Panc1 (cell line): ENCODE measurements at regions not wholly inside any gene's neighbourhood (a gene's known extent, or its start where the extent isn't known, plus 50 kb on each side); places are given as distances from the start of the nearest gene placed in this dataset.

Experiments used
- ATAC-seq: fragments of 200-7000 bp; cut with Tn5 transposase; 2 replicates; pipeline ENCODE4 v1.9.1; 2020; ENCODE audit warnings: mild to moderate bottlenecking, moderate library complexity
- BruUV-seq: library from RNA; stranded (reverse); fragments of 400-500 nt; replicated peaks from 2 replicates; lab custom pipeline; 2021; lab: Mats Ljungman, UMichigan
- CTCF ChIA-PET: fragments of 300-600 bp; sonication (Branson Sonifier 250); formaldehyde crosslinking; loops from one replicate; lab custom pipeline; 2022; ENCODE audit warnings: antibody characterized with exemption; lab: Charles Lee
- POLR2A ChIA-PET: fragments of 300-600 bp; sonication (Branson Sonifier 250); formaldehyde crosslinking; loops from one replicate; lab custom pipeline; 2022; ENCODE audit warnings: antibody characterized with exemption; lab: Charles Lee
- DNase-seq: peaks from one replicate; pipeline ENCODE4 v3.0.0-alpha.2; 2010; ENCODE audit warnings: low read depth, low spot score
- H3K27ac ChIP-seq: 2 replicates; pipeline ENCODE4 v1.5.1; 2011; ENCODE audit warnings: mild to moderate bottlenecking, low read length, inconsistent platforms
- H3K27me3 ChIP-seq: fragments of 200-500 bp; sonication (Bioruptor generic); 2 replicates; pipeline ENCODE4 v1.6.0; 2014; ENCODE audit warnings: low read length, inconsistent platforms; ENCODE audit not compliant: control insufficient read depth, insufficient read depth
- H3K36me3 ChIP-seq: fragments of 200-500 bp; sonication (Bioruptor generic); 2 replicates; pipeline ENCODE4 v1.5.1; 2014; ENCODE audit warnings: inconsistent platforms, mild to moderate bottlenecking, low read length, moderate library complexity; ENCODE audit not compliant: control insufficient read depth, insufficient read depth
- H3K4me1 ChIP-seq: 2 replicates; pipeline ENCODE4 v1.5.1; 2011; ENCODE audit warnings: inconsistent platforms, mild to moderate bottlenecking, low read length, moderate library complexity; ENCODE audit not compliant: control insufficient read depth, insufficient read depth
- H3K4me3 ChIP-seq, 2 experiments: 2 replicates each; pipeline ENCODE4 v1.5.1; 2011 to 2012; ENCODE audit warnings: low read depth in 2 of 2, low read length in 2 of 2, mild to moderate bottlenecking in 2 of 2, inconsistent platforms in 1 of 2, moderate library complexity in 1 of 2
- H3K9me3 ChIP-seq: fragments of 200-500 bp; sonication (Bioruptor generic); 2 replicates; pipeline ENCODE4 v1.5.1; 2014; ENCODE audit warnings: low read depth, mild to moderate bottlenecking, inconsistent platforms, low read length, moderate library complexity; ENCODE audit not compliant: control insufficient read depth, insufficient read depth
- POLR2AphosphoS5 ChIP-seq: IDR thresholded peaks from 2 replicates; pipeline ENCODE4 v1.6.1; 2012; ENCODE audit warnings: mild to moderate bottlenecking, low read depth, low read length, moderate library complexity
- SIN3A ChIP-seq: IDR thresholded peaks from 2 replicates; pipeline ENCODE4 v1.6.1; 2012; ENCODE audit warnings: low read depth, mild to moderate bottlenecking, low read length, moderate library complexity, borderline replicate concordance; ENCODE audit not compliant: insufficient read depth
- TCF7L2 ChIP-seq: IDR thresholded peaks from 2 replicates; pipeline ENCODE4 v1.6.1; 2011; ENCODE audit warnings: mild to moderate bottlenecking, low read depth, low read length, inconsistent platforms
- in situ Hi-C: cut with HindIII; loops from 2 replicates; pipeline ENCODE4 v1.10.0; 2016; ENCODE audit warnings: low sequenced_read_pairs, low pct_unique_long_range_greater_than_20kb
- intact Hi-C: fragments of 100-400 bp; cut with micrococcal nuclease; formaldehyde crosslinking; loops from one replicate; pipeline ENCODE4 v1.10.0; 2022; ENCODE audit not compliant: unreplicated experiment
- TF ChIP-seq, protein P1 (sequence below): fragments of 450-650 bp; IDR thresholded peaks from 2 replicates; pipeline ENCODE4 v1.5.1; 2017; ENCODE audit warnings: mild to moderate bottlenecking
- TF ChIP-seq, protein P2 (sequence below), 2 experiments: IDR thresholded peaks; 2 replicates each; pipeline ENCODE4 v1.6.1; 2011 to 2012; ENCODE audit warnings: low read depth in 2 of 2, control low read depth in 1 of 2, low read length in 1 of 2, mild to moderate bottlenecking in 1 of 2, moderate library complexity in 1 of 2; ENCODE audit not compliant: insufficient read depth in 1 of 2

DNA sequence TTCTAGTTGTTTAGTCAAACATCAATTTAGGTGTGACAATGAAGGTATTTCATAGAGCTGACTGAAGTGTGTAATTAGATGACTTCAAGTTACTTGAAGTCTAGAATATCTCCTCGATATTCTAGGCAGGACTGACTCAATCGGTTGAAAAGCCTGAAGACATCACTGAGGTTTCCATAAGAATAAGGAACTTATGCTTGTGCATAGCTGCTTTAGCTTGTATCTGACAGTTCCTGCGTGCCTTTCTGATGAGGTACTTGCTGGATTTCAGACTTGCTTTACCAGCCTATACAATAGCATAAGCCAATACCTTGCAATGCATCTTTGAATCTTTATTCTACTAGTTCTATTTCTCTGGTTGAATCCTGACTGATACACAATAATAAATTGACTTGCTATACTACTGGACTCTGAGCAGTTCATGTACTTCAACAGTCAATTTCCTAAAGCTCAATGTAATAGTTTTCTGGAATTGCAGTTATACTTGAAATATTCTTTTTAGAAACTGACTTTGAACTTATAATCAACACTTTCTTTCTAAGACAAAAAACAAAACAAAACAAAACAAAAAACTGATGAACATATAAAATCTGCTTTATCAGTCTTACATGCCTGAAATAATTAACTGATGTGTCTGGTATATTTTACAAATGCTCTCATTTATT, 1534.8 kb downstream of the SLITRK5 start:
- DNase-seq (no peak), ATAC-seq (no peak)
- no TSS peak for BruUV-seq
- Histone ChIP-seq H3K9me3 (no peaks in the 10 kb centered on the region), H3K27ac (no peak overlapping the region), H3K27me3 (no peaks in the 10 kb centered on the region), H3K36me3 (no peaks in the 10 kb centered on the region), H3K4me1 (no peaks in the 10 kb centered on the region), H3K4me3 (no peak overlapping the region)
- intact Hi-C loops = no loop called here
- ChIA-PET CTCF (no interaction called here), POLR2A (no interaction called here)
- TF ChIP-seq TCF7L2 (no peak), SIN3A (no peak), POLR2AphosphoS5 (no peak)
- TF ChIP-seq, protein P1, sequence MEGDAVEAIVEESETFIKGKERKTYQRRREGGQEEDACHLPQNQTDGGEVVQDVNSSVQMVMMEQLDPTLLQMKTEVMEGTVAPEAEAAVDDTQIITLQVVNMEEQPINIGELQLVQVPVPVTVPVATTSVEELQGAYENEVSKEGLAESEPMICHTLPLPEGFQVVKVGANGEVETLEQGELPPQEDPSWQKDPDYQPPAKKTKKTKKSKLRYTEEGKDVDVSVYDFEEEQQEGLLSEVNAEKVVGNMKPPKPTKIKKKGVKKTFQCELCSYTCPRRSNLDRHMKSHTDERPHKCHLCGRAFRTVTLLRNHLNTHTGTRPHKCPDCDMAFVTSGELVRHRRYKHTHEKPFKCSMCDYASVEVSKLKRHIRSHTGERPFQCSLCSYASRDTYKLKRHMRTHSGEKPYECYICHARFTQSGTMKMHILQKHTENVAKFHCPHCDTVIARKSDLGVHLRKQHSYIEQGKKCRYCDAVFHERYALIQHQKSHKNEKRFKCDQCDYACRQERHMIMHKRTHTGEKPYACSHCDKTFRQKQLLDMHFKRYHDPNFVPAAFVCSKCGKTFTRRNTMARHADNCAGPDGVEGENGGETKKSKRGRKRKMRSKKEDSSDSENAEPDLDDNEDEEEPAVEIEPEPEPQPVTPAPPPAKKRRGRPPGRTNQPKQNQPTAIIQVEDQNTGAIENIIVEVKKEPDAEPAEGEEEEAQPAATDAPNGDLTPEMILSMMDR = no peak
- TF ChIP-seq, protein P2, sequence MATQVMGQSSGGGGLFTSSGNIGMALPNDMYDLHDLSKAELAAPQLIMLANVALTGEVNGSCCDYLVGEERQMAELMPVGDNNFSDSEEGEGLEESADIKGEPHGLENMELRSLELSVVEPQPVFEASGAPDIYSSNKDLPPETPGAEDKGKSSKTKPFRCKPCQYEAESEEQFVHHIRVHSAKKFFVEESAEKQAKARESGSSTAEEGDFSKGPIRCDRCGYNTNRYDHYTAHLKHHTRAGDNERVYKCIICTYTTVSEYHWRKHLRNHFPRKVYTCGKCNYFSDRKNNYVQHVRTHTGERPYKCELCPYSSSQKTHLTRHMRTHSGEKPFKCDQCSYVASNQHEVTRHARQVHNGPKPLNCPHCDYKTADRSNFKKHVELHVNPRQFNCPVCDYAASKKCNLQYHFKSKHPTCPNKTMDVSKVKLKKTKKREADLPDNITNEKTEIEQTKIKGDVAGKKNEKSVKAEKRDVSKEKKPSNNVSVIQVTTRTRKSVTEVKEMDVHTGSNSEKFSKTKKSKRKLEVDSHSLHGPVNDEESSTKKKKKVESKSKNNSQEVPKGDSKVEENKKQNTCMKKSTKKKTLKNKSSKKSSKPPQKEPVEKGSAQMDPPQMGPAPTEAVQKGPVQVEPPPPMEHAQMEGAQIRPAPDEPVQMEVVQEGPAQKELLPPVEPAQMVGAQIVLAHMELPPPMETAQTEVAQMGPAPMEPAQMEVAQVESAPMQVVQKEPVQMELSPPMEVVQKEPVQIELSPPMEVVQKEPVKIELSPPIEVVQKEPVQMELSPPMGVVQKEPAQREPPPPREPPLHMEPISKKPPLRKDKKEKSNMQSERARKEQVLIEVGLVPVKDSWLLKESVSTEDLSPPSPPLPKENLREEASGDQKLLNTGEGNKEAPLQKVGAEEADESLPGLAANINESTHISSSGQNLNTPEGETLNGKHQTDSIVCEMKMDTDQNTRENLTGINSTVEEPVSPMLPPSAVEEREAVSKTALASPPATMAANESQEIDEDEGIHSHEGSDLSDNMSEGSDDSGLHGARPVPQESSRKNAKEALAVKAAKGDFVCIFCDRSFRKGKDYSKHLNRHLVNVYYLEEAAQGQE (IDR thresholded peaks at IDR 0.05; ENCODE audit: insufficient read depth in 1 of 2, low read depth in 2 of 2, low read length in 1 of 2) = no peak
- in situ Hi-C loops = no loop called here

- BruUV-seq = no TSS peak
- no peaks in the 10 kb centered on the region for H3K36me3 ChIP-seq
- H3K4me1 ChIP-seq = no peaks in the 10 kb centered on the region
- H3K9me3 ChIP-seq = no peaks in the 10 kb centered on the region
- no peak overlapping the region for H3K27ac ChIP-seq
- TF ChIP-seq POLR2AphosphoS5 = no peak
- TF ChIP-seq, protein P2 (IDR thresholded peaks at IDR 0.05; ENCODE audit: insufficient read depth in 1 of 2, low read depth in 2 of 2, low read length in 1 of 2) = no peak
- TF ChIP-seq SIN3A = no peak
- TF ChIP-seq, protein P1 = no peak
- TF ChIP-seq TCF7L2 = no peak
- CTCF ChIA-PET = no interaction called here
- no peak overlapping the region for H3K4me3 ChIP-seq
- DNase-seq (no peak), ATAC-seq (no peak)
- in situ Hi-C loops (no loop called here), intact Hi-C loops (no loop called here)
- H3K27me3 ChIP-seq = no peaks in the 10 kb centered on the region
- POLR2A ChIA-PET = no interaction called here
Measured at GRCh38 chr13:89212186-89212585, 1541.0 kb downstream of the SLITRK5 start.
